Central memory CD8-positive, alpha-beta T cell (primary cell): ENCODE measurements at regions not wholly inside any gene's neighbourhood (a gene's known extent, or its start where the extent isn't known, plus 50 kb on each side); places are given as distances from the start of the nearest gene placed in this dataset.
"Not testable (repeated sequence)": the region's sequence is repeated elsewhere in the genome, so short reads cannot be mapped to it uniquely, and the experiment has no call there.

Experiments used
- ATAC-seq: fragments of 150-1000 bp; cut with Tn5 transposase; replicated peaks from 2 replicates; pipeline ENCODE4 v1.10.0; 2022; ENCODE audit warnings: mild to moderate bottlenecking, moderate FRiP score, moderate number of reproducible peaks; ENCODE audit not compliant: poor library complexity, severe bottlenecking; ENCODE audit errors: extremely low read depth
- DNase-seq, 2 donors: peaks; one replicate each; pipeline ENCODE4 v3.0.0; 2021; ENCODE audit warnings: low spot score in 2 of 2
- H3K27ac Mint-ChIP-seq: one replicate; pipeline ENCODE4 v1.8.0; 2022; ENCODE audit warnings: low read depth, mild to moderate bottlenecking, moderate library complexity, mixed read lengths
- H3K27me3 Mint-ChIP-seq: one replicate; pipeline ENCODE4 v1.8.0; 2022; ENCODE audit warnings: mixed read lengths
- H3K36me3 Mint-ChIP-seq: one replicate; pipeline ENCODE4 v1.8.0; 2022; ENCODE audit warnings: mild to moderate bottlenecking, moderate library complexity, mixed read lengths; ENCODE audit not compliant: insufficient read depth
- H3K4me1 Mint-ChIP-seq: one replicate; pipeline ENCODE4 v1.8.0; 2022; ENCODE audit warnings: mixed read lengths
- H3K4me3 Mint-ChIP-seq: one replicate; pipeline ENCODE4 v1.8.0; 2022; ENCODE audit warnings: mild to moderate bottlenecking, moderate library complexity, mixed read lengths
- H3K9me3 Mint-ChIP-seq: one replicate; pipeline ENCODE4 v1.8.0; 2022; ENCODE audit warnings: mixed read lengths

- no peak for ATAC-seq
- Mint-ChIP-seq H3K4me1 (no peaks in the 10 kb centered on the region), H3K9me3 (no peaks in the 10 kb centered on the region), H3K36me3 (no peaks in the 10 kb centered on the region), H3K27ac (no peak overlapping the region), H3K4me3 (no peak overlapping the region), H3K27me3 (peaks cover 19% of the 10 kb centered on the region)
- DNase-seq: no peak
These were observed 97.1 kb upstream of the NAV2 start for GRCh38 chr11:19615341-19616183.

GRCh38 chr11:19614370-19614940, 98.2 kb upstream of the NAV2 start:
- H3K4me1 Mint-ChIP-seq: no peaks in the 10 kb centered on the region
- ATAC-seq (no peak), DNase-seq (no peak)
- no peaks in the 10 kb centered on the region for H3K36me3 Mint-ChIP-seq
- no peaks in the 10 kb centered on the region for H3K9me3 Mint-ChIP-seq
- H3K27ac Mint-ChIP-seq: no peak overlapping the region
- H3K4me3 Mint-ChIP-seq: no peak overlapping the region
- H3K27me3 Mint-ChIP-seq: peaks cover 28% of the 10 kb centered on the region

GRCh38 chr11:19612025-19612424, 100.6 kb upstream of the NAV2 start:
- not testable (repeated sequence) for H3K36me3 Mint-ChIP-seq, H3K9me3 Mint-ChIP-seq, ATAC-seq, H3K4me3 Mint-ChIP-seq, H3K27ac Mint-ChIP-seq, DNase-seq, H3K4me1 Mint-ChIP-seq
- H3K27me3 Mint-ChIP-seq: peaks cover 44% of the 10 kb centered on the region

GRCh38 chr11:19607656-19608360, 104.8 kb upstream of the NAV2 start:
- ATAC-seq (no peak), DNase-seq (no peak)
- Mint-ChIP-seq H3K9me3 (peaks cover 8% of the 10 kb centered on the region), H3K4me1 (no peaks in the 10 kb centered on the region), H3K36me3 (peaks cover 4% of the 10 kb centered on the region), H3K4me3 (no peak overlapping the region), H3K27ac (no peak overlapping the region), H3K27me3 (peaks cover 71% of the 10 kb centered on the region)

- no peak for ATAC-seq
- DNase-seq: no peak
- peaks cover 8% of the 10 kb centered on the region for H3K9me3 Mint-ChIP-seq
- H3K27ac Mint-ChIP-seq: no peak overlapping the region
- H3K27me3 Mint-ChIP-seq: peaks cover 71% of the 10 kb centered on the region
- H3K4me3 Mint-ChIP-seq: no peak overlapping the region
- H3K36me3 Mint-ChIP-seq: peaks cover 4% of the 10 kb centered on the region
- H3K4me1 Mint-ChIP-seq: no peaks in the 10 kb centered on the region
These were observed 105.6 kb upstream of the NAV2 start for GRCh38 chr11:19606856-19607655.

- ATAC-seq (no peak), DNase-seq (no peak)
- peaks cover 8% of the 10 kb centered on the region for H3K9me3 Mint-ChIP-seq
- no peaks in the 10 kb centered on the region for H3K4me1 Mint-ChIP-seq
- peaks cover 73% of the 10 kb centered on the region for H3K27me3 Mint-ChIP-seq
- no peak overlapping the region for H3K27ac Mint-ChIP-seq
- H3K4me3 Mint-ChIP-seq: no peak overlapping the region
- peaks cover 4% of the 10 kb centered on the region for H3K36me3 Mint-ChIP-seq
These were observed 106.9 kb upstream of the NAV2 start for GRCh38 chr11:19605520-19606371.

- Mint-ChIP-seq H3K27me3 (peaks cover 65% of the 10 kb centered on the region), H3K9me3 (peaks cover 8% of the 10 kb centered on the region), H3K27ac (no peak overlapping the region)
These were observed 107.8 kb upstream of the NAV2 start for GRCh38 chr11:19604679-19605375.

GRCh38 chr11:19603771-19604170, 108.9 kb upstream of the NAV2 start:
- Mint-ChIP-seq H3K9me3 (peaks cover 8% of the 10 kb centered on the region), H3K4me1 (no peaks in the 10 kb centered on the region), H3K36me3 (peaks cover 4% of the 10 kb centered on the region), H3K27ac (no peak overlapping the region), H3K27me3 (peaks cover 56% of the 10 kb centered on the region), H3K4me3 (no peak overlapping the region)
- ATAC-seq (no peak), DNase-seq (no peak)

More at GRCh38 chr11:19604679-19605375, 107.8 kb upstream of the NAV2 start:
- Mint-ChIP-seq H3K4me3 (no peak overlapping the region), H3K36me3 (peaks cover 4% of the 10 kb centered on the region), H3K4me1 (no peaks in the 10 kb centered on the region)
- ATAC-seq: no peak
- no peak for DNase-seq

- no peak for DNase-seq
- no peak overlapping the region for H3K4me3 Mint-ChIP-seq
- H3K4me1 Mint-ChIP-seq: no peaks in the 10 kb centered on the region
- ATAC-seq: no peak
- peaks cover 47% of the 10 kb centered on the region for H3K27me3 Mint-ChIP-seq
- peaks cover 4% of the 10 kb centered on the region for H3K36me3 Mint-ChIP-seq
- H3K9me3 Mint-ChIP-seq: peaks cover 8% of the 10 kb centered on the region
- H3K27ac Mint-ChIP-seq: no peak overlapping the region
These were observed 109.7 kb upstream of the NAV2 start for GRCh38 chr11:19602891-19603290.

GRCh38 chr11:19602406-19602805, 110.2 kb upstream of the NAV2 start:
- peaks cover 8% of the 10 kb centered on the region for H3K9me3 Mint-ChIP-seq
- H3K36me3 Mint-ChIP-seq: peaks cover 3% of the 10 kb centered on the region

GRCh38 chr11:19601235-19601634, 111.4 kb upstream of the NAV2 start:
- Mint-ChIP-seq H3K4me3 (no peak overlapping the region), H3K27ac (no peak overlapping the region), H3K9me3 (peaks cover 8% of the 10 kb centered on the region), H3K36me3 (peaks cover 2% of the 10 kb centered on the region), H3K4me1 (no peaks in the 10 kb centered on the region), H3K27me3 (peaks cover 55% of the 10 kb centered on the region)
- ATAC-seq (no peak), DNase-seq (no peak)

More at GRCh38 chr11:19602406-19602805, 110.2 kb upstream of the NAV2 start:
- H3K27me3 Mint-ChIP-seq: peaks cover 51% of the 10 kb centered on the region
- no peak for ATAC-seq
- no peaks in the 10 kb centered on the region for H3K4me1 Mint-ChIP-seq
- H3K4me3 Mint-ChIP-seq: no peak overlapping the region
- DNase-seq: no peak
- H3K27ac Mint-ChIP-seq: no peak overlapping the region
